ENCODE measurements at regions not wholly inside any gene's neighbourhood (a gene's known extent, or its start where the extent isn't known, plus 50 kb on each side); places are given as distances from the start of the nearest gene placed in this dataset.

DNA sequence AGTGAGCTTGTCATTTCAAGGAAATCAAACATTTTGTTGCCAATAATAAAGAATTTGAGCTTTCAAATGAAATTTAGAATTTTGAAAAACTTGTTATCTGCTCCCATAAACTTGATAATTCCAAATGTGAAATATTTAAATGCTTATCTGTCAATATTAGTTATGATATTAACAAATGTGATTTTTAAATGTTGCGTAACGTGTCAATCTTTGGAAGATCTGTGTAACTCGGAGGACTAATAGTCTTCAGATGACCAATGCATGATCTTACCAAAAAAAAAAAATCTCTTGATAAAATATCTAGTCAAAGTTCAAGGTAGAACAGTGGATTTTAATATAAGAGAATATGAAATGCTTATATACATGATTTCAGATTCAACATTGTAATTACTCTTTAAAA lies 274.5 kb upstream of the HSF2 start:
- no peak for DNase-seq (ENCODE audit: low read depth)

DNA sequence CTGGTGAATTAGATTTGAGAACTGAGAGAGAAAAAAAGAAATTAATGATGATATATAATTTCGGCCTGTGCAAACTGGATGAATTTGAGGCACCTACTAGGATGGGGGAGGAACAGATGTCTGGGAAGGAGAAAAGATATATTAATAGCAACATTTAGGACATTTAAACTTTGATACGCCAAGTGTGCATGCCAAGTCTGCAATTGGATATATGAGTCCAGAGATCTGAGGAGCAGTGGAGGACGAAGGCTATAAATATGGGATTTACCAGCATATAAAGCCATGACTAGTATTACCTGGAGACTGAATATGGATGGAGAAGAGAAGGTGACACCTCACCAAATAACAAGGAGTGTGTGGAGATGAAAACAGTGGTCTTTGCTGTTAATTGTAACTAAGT lies 272.6 kb upstream of the HSF2 start:
- DNase-seq (ENCODE audit: low read depth), result no peak

DNA sequence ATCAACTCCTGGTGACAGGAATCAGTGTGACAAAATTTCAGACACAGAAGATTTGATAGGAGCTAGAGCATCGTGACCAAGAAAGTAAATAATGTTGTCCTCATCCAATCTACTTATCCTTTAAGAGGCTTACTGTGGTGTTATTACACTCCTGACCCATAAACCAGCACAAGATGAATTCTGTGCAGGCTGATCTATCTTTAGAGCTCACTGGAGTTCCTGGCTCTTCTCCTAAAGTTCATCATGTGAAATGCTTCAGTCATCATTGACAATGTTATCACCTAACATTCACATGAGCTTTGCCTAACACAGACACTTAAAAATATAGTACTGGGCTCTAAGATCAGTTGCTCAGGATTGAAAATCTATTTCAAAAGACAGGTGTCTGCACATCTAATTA lies 271.0 kb upstream of the HSF2 start:
- no peak for DNase-seq (ENCODE audit: low read depth)

DNA sequence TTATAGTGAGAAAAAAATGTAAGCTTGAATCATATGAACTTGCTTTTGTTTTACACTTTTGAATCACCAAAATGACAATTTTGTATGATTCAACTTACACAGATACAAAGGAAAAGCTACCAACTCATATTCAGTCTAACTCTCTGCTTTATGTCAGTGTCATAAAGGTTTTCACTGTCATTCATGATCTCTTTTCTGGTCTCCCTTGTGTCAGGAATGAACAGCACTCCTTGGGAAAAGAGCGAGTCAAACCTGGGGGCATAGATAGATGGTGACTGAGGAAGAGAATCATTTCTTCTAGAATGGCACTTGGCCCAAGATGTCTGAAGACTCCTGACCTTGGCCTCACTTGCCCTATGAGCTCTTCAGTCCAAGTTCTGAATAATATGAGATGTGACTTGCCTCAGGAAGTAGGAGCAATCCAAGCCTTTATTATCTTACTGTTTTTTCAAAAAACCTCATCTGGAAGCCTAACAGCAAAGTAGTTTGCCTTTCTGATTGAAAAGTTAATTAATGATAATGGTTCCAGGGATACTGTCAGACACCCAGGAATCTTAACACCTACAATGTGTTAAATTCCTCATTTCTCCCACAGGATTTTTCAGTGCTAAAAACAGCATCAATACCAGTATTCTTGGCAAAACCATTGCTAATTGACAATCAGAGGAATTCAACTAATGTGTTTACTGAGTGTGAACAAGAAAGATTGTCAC lies 270.0 kb upstream of the HSF2 start:
- no peak for DNase-seq (ENCODE audit: low read depth)

DNA sequence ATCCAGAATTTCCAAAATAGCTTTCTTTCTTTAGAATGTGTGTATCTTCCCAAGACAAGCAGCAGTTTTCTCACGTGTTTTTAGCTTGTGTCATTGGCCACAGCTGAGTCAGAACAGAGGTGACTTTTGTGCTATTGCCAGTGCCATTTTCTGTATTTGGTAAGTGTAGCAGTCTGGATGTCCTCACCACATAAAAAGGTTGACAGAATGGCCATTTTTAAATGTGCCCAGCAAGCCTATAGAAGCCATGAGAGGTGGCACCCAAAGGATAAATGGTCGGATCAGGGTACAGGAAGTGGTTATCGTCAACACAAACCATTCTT lies 269.5 kb upstream of the HSF2 start:
- DNase-seq (ENCODE audit: low read depth), result no peak

DNA sequence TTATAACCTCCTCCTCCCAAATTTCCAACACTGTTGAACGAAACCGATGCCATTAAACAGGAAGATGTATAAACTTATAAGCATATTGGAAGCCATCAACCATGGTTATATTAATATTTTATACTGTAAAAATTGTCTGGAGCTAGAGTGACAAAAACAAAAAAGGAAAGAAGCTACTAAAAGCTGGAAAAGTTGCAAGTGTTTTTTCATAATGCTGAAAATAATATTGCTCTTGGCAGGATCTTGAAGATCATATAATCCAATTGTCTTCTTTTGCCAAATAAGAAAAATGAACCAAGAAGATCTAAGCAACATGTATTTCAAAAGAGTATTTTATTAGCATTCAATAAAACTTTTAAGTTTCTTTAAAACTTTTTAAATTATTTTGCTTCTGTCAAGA lies 268.9 kb upstream of the HSF2 start:
- no peak for DNase-seq (ENCODE audit: low read depth)

DNA sequence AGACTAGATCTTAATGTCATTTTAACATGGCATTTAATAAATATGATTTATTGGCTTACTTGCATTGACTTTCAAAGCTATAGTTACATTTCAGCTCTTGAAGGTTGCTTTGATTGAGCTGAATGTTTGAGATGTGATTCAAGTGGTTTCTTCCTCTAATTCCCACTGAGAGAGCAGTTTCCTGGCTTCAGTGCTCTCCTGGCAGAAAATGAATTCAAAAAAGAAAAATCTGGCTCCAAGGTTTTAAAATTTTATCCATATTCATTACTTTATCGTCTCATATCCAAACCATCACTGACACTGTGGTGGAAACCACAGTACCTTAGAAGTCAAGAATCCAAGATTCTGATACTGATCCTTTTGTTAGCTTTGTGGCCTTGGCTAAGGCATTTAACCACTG lies 263.1 kb upstream of the HSF2 start:
- no peak for DNase-seq (ENCODE audit: low read depth)

DNA sequence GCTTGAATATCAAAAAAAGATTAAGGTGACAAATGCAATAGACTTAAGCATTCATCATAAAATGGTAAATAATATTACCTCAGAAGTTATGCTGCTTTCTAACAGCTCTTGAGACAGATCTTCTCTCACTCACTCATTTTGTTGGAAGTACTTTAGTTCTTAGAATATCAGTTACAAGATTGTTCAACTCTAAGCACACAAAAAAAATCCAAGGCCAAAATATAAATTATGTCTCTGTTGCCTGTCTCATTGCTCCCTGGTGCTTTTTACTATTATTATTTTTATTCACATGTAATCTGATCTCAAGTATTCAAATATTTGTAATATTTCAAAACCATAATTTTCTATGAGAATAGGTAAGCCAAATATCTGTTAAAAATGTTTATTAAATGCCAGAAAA lies 259.4 kb upstream of the HSF2 start:
- DNase-seq (ENCODE audit: low read depth), result no peak

DNA sequence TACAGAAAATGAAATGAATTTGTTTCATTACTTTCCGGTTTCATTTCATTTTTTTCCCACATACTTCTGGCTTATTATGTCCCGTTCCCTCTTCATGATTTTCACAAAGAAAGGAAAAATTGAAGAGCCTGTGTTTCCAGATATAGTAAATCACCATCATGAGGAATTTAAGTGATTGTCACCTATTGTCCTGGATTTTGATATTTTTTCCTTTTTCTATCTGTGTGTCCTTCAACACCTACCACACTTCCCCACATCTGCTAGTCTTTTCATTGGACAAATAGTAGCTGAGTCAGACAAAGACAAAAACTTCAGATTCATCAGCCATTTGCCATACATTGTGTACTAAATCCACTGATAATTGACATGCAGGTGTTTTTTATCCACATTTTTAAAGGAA lies 258.2 kb upstream of the HSF2 start:
- DNase-seq (ENCODE audit: low read depth), result no peak

DNA sequence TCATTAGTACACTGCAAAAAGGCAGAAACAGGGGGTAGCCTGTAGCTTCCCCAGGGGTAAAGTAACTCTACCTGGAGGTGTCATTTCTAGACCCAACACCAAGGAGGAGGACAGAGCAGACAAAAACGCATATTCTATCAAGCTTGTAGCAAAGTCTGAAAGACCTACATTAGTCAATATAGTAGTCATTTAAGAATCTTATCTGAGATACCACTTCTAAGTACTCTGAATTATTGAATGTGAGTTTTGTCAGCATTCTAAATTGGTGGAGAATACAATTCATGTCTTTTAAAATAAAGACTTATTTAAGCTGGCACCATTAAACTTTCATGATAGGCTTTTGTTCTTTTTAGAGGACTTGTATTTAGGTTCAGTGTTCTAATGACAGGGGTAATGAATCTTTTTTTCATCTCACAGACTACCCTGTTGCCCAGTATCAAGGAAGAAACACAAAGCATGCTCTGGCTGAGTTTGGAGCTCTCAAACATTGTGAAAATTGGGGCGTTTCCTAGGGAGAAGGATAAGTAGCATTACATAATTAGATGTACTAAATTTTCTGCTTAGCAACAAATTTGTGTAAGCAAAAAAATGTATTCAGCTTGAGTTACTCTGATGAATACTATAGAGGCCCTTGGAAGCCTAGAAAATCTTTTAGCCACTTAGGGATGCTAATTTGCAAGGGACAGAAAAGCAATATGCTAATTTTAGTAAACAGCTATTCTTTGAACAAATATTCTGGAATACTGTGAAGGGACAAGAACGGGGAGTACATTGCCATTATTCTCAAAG lies 255.4 kb upstream of the HSF2 start:
- DNase-seq (ENCODE audit: low read depth), result no peak

DNA sequence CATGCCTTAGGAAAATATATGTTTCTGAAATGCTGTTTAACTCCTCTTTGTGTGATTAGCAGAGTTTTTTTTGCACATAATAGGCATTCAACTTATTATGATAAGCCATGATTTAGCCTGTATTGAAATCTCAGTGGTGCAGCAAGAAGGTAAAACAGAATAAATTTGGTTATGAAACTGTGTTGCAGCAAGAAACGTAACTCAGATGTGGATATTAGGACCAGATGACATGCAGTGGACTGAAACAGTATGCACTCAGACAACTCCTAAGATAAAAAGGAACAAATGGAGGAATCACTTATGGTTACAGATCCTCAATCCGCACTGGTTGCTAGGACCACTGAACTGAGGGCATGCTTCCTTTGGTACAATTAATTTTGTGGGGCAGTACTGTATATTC lies 254.2 kb upstream of the HSF2 start:
- no peak for DNase-seq (ENCODE audit: low read depth)

DNA sequence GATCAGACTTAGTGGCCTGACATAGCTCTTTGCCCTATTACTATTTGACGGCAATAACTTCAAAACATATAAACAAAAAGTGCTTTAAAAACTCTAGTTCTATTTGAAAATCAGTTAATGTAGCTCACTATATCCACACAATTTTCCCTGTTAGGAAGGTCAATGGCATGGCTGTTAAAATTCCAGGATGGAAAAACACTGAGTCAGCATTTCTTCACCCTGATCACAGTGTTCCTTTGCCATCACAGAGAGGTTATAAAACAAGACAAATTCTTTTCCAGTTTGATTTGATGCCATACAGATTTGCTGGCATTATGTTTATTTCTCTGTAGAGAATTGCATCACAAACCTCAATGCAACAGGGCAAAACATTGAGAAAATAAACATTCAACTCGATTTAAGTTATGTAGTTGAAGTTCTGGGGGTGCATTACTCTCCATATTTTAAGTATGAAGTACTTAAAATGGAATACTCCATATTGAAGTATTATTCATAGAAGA lies 253.7 kb upstream of the HSF2 start:
- DNase-seq (ENCODE audit: low read depth), result no peak

DNA sequence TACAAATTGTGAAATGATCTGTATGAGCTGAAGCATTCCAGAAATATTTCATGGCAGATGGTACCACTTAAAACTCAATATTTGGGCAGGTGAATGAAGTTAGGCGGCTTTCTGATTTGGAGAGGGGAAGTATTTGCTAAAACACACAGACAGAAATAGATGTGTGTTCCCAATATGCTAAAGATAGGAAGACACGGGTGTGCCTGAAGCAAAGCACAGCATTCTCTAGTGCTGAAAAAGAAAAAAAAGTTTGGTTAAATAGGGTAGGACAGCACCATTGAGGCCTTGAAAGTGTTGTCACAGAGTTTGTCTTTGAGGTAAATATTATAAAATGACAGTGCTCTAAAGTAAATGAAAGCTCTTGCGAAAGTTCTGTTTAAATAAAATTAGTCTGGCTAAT lies 252.2 kb upstream of the HSF2 start:
- no peak for DNase-seq (ENCODE audit: low read depth)

DNA sequence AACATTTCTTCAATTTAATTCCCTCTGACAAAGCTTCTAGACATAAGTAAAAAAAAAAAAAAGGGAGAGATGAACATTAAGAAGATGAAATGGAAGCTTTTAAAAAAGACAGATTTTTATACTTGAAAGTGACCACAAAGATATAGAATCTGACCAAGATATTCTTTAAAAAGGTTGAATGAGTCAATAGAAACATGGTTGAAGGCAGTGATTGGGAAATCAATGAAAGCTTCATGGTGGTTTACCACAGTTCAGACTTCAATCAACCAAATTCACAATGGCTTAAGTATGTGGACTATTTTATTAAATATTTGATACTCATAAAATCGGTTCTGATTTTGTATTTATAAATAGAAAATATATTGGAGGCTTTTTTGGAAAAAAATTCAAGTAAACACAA lies 248.4 kb upstream of the HSF2 start:
- DNase-seq (ENCODE audit: low read depth), result peak; percentile 2

DNA sequence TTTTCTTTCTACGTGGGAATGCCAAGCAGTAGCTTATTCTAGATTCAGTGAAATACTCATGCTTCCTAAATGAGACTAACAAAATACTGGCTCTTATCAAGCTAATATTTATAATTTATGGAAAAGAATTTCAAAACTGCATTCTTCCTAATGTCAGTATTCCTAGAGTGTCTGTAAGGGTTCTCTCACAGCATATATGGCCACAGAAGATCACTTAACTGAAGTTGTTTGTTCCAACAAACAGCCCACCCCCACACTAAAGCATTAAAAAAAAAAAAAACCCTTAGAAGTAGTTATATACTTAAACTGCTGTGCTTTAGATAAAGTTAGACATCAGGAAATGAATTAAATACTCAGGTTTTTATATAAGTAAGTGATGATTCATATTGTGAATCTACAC lies 247.7 kb upstream of the HSF2 start:
- DNase-seq (ENCODE audit: low read depth), result no peak

DNA sequence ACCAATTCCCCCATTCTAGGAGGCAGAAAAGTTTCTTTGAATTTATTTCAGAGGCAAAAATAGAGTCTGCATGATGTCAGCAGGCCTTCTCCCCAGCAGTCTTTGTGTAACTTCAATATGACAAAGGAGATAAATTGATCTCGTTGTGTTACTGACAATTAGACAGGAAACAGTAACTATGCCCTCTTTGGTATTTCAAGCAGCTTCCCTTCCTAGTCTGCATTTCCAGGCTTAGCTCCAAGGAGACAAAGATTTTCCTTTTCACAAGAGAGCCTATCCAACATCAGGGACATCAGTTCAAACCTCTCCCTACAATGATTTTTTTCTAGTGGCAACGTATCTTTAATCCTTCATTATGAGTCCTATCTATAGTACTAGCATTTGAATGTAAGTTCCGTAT lies 245.9 kb upstream of the HSF2 start:
- no peak for DNase-seq (ENCODE audit: low read depth)

DNA sequence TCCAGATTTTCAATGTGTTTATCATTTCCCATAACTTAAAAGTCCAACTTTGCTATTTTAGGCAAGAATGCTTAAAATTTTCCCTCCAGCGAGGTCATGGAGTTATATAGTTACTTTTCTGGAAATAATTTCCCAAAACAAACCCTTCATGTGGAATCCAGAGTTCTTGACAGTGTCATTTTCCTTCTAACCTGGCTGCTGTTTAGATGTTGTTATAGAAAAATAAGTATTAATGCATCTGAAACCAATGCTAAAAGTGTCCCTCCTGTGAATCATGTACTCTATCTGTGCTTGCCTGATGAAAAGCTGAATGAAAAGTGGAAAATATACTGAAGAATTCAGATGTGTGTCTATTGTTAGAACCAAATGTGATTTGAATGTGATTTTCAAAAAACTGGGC lies 245.3 kb upstream of the HSF2 start:
- DNase-seq (ENCODE audit: low read depth), result no peak

DNA sequence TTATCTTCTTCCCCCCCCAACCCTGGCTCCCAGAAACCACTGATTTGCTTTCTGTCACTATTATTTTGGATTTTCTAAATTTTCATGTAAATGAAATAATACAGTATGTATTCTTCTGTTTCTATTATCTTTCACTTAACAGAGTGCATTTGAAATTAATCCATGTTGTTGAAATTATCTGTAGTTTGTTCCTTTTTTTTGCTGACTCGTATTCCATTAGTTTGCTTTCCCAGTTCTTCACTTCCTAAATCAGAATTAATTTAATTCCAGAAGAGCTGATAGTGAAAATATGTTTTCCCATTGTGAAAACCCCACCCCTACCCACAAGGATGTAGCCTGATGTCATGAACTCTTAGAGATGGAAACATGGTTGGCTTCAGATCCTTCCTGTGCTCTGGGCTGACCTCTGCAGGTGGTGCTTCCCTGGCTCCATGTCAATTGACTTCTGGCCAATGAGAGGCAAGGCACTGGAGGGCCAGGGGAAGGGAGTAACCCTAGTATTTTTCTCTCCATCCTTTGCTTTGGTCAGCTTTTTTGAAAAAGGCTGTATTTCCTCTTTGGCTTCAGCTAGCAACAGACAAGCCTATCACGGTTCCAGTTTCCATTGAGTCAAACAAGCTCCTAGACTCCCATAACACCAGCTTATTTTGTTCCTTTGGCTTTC lies 244.4 kb upstream of the HSF2 start:
- DNase-seq (ENCODE audit: low read depth), result no peak

DNA sequence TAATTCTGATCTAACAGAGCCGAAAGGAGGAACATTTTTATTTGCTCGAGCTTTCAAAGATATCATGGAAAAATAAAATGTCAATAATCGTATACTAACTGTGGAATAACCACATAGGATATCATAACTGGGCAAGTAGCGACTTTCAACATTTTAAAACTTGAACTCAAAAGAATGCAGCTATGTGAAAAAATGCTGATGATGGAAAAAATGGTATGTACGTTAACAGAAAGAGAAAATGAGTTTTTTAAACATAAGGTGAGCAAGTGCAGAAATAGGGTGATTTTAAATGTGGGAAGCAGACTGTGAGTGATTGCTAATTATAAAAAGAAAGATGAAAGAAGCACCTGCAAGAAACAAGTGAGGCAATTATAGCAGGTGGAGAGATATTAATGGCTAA lies 238.3 kb upstream of the HSF2 start:
- DNase-seq (ENCODE audit: low read depth), result no peak

DNA sequence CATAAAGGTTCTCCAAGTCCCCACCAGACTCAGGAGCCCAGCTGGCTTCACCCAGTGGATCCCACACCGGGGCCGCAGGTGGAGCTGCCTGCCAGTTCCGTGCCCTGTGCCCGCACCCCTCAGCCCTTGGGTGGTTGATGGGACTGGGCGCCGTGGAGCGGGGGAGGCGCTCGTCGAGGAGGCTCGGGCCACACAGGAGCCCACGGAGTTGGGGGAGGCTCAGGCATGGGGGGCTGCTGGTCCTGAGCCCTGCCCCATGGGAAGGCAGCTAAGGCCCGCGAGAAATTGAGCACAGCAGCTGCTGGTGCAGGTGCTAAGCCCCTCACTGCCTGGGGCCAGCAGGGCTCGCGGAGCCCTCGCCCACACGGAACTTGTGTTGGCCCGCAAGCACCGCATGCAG lies 234.4 kb upstream of the HSF2 start:
- no peak for DNase-seq (ENCODE audit: low read depth)

DNA sequence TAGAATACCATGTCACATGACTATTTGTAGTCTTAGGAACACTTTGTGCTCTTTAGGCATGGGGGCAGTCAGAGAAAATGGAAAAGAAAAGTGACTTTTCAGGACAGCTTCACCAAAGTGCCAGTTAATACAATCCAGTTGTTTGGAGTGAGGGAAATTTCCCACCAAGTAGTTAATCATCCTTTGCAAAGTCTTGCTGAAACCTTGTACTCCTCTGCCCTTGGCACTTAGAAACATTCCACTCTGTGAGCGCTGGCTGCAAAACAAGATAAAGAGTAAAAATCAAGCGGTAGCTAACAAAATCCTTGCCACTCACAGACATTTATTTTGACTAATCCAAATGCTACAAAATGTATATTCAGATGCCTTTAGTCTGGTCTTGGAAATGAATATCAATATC lies 229.2 kb upstream of the HSF2 start:
- no peak for DNase-seq (ENCODE audit: low read depth)

DNA sequence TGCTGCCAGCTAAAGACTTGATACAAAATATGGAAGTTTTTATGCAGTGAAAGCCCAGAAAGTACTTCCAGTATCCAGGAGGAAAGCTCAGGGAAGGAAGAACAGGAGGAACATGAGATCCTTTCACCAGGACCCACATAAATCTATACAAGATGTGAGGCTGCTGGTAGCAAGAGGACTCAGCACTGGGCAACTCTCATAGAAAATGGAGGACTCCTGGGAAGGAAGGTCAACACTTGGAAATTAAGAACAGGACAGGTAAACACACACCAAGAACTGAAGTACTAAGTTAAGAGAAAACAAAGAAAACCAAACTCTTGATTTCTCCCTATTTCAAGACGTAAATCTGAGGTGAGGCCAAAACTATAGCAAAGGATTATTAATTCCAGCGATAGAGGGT lies 220.5 kb upstream of the HSF2 start:
- DNase-seq (ENCODE audit: low read depth), result no peak

DNA sequence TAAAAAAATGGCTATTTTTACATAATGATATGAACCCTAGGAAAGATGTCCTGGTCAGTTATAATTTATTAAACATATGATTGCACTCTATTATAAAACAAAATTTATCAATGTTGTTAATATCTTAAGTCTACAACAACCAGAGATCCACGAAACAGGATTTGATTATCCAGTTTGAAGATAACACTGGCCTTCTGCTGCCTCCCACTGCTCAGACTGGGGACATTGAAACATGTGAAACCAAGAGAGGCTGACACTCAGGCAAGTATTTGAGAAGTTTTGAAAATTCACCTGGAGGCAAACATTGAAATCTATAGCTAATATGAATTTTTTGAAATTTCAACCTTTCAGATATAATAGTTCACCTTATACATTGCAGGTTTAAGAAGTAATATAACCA lies 219.3 kb upstream of the HSF2 start:
- peak; percentile 11 for DNase-seq (ENCODE audit: low read depth)
